GM19025 (cell line): ENCODE measurements at regions not wholly inside any gene's neighbourhood (a gene's known extent, or its start where the extent isn't known, plus 50 kb on each side); places are given as distances from the start of the nearest gene placed in this dataset.

ENCODE experiments used
- ATAC-seq: cut with Tn5 transposase; IDR thresholded peaks from one replicate; pipeline ENCODE4 v1.9.1; 2021; ENCODE audit warnings: mild to moderate bottlenecking, low read depth, moderate library complexity; ENCODE audit not compliant: unreplicated experiment

- no peak for ATAC-seq
These were observed 116.7 kb downstream of the EDEM1 start for GRCh38 chr3:5304188-5304587.

DNA sequence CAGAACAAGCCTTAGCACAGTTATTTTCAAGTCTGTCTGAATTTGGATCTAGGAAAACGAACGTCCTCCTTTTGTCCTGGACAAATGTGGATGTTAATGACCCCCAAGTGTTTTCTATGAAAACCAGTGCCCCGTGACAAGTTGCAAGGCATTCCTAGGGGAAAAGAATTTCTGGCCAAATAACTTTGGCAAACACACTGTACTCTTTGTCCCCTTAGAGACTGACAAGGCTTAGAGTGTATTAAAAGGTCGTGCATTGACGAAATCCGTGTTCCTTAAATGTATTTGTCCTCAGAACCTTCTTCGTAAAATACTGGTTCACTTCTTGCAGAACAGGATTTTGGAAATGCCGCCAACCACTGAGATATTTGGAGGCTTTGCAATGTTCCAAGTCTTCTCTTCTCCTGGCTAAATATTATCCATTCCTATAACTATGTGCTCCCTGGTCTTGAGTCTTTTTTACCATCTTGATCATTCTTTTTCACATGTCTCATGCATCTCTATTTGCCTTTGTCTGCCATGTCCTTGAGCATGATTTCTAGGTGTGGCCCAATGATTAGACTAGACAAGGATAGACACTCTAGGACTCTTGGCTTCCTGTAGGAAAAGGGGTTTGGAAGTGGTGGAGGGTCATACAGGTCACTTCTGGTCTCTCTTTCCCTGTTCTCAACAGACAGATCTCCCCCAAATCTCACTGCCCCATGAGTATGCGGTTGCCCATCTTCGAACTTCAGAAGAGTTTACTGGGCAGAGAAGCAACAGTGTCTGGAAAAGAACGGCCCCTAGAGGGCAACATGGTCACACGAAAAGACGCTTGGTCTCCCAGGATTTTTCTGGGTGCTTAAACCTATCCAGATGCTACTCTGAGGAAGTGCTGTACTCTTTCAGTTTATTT, 117.5 kb downstream of the EDEM1 start:
- no peak for ATAC-seq

DNA sequence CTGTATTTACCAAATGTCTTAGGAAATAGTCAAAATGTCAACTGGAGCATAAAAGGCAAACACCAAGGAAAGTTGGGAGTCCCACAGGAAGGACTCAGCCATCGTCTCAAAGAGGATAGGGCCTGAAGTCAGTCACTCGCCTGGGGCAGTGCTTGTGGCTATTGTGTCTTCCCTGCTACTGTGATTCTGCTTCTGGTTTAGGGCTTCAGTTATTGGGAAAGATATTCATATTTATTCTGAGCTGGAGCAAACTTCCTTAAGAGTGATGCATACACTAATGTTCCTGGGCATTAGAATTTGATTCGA, 118.1 kb downstream of the EDEM1 start:
- no peak for ATAC-seq

GRCh38 chr3:5309171-5309570, 121.7 kb downstream of the EDEM1 start:
- ATAC-seq: no peak

GRCh38 chr3:5309602-5310001, 122.1 kb downstream of the EDEM1 start:
- ATAC-seq: no peak

DNA sequence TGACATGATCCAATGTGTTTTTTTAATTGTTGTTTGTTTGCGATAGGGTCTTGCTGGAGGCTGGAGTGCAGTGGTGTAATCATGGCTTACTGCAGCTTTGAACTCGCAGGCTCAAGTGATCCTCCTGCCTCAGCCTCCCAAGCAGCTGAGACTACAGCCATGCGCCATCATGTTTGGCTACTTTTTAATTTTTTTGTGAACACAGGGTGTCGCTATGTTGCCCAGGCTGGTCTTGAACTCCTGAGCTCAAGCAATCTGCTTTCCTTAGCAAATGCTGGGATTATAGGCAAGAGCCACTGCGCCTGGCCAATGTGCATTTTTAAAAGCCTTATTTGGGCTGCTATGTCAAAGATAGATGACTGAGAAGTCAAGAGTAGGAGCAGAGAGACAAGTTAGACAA, 123.0 kb downstream of the EDEM1 start:
- no peak for ATAC-seq

- no peak for ATAC-seq
These were observed 124.8 kb downstream of the EDEM1 start for GRCh38 chr3:5312290-5312689.

- no peak for ATAC-seq
These were observed 127.4 kb downstream of the EDEM1 start for GRCh38 chr3:5314897-5315296.

GRCh38 chr3:5317557-5317956, 130.1 kb downstream of the EDEM1 start:
- no peak for ATAC-seq

GRCh38 chr3:5319454-5319853, 131.9 kb downstream of the EDEM1 start:
- no peak for ATAC-seq

DNA sequence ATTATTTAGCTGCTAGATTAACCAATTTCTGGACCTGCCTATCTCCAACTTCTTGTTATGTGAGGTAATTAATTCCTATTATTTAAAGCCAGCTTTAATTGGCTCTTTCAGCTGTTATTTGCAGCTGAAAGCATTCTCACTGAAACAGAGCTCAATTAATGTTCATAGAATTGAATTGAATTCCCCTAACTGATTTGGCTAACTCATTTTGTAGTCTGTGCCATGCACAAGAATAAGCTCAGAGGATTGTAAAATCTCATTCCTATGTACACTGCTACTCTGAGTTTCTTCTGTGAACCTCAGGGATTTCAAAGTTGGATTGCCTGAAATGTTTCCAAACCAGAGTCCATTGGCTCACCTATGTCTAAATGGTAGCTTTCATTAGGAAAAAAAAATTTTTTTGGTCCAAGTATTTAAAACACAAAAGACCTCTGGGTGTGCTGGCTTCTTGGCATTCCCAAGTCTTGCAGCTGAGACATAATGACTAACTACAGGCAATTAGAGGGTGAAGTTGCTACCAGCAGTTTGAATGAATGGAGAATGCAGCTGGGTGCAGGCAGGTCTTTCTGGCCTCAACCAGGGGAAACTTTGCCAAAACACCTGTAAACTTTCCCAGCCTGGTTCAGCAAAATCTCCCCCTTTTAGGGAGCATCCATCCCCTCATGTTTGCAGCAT, 134.3 kb downstream of the EDEM1 start:
- ATAC-seq: no peak

- no peak for ATAC-seq
These were observed 137.3 kb downstream of the EDEM1 start for GRCh38 chr3:5324780-5325179.

- ATAC-seq: no peak
These were observed 142.8 kb downstream of the EDEM1 start for GRCh38 chr3:5330152-5330810.

DNA sequence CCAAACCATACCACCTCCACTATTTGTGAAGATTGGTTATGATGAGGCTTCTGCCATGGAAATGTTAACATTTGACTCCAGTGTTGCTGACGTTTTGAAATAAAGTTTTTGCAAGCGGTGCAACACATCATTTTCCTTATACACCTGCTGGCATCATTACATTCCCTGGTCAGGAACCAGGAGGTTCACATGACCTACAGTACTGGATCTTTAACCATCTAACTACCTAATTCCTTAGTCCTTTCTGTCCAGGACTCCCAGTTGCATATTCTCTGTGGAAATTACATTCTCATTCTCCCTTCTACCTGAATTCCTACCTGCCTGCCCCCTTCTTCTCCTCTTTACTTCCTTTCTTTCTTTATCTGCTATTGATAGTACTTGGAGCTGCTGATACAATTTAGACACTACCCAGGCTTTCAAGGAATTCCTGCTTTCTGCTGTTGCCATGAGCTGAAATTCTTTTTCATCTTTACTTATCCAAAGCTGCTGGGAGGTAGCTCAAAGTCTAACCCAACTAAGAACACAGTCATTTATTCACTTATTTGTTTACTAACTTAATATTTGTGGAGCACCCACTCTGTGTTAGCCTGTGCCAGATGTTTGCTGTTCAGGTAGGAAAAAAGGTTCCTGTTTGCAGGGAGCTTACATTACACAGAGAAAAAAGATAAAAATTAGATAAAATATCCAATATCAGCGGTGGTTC, 144.2 kb downstream of the EDEM1 start:
- no peak for ATAC-seq

GRCh38 chr3:5332270-5332956, 144.9 kb downstream of the EDEM1 start:
- ATAC-seq: no peak

DNA sequence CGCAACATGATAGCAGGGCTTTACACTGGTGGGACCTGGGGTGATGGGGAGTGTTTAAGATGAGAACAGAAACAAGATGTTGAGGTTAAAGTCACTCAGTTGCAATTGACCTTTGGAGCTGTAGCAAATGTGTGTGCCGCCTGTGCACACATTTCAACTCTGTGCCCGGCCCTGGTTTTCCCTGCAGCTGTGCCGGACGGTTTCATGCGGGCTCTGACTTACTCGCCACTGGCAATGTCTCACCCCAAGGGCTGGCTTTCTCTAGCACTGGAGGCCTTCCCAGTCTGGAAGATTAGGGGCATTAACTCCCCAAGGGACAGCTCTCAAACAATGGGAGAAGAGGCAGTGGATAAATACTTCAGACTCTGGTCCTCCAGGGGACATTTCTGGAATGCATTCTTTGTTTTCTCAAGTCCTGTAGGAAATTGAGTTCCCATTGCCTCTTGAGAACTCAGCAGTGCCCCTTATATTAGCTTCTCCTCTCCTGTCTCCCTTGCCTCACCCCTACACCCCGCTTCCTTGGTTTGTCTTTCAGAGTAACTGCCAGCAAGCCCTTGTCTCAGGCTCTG, 152.5 kb downstream of the EDEM1 start:
- ATAC-seq: no peak

GRCh38 chr3:5341610-5342009, 154.1 kb downstream of the EDEM1 start:
- ATAC-seq: no peak

GRCh38 chr3:5343459-5343858, 156.0 kb downstream of the EDEM1 start:
- ATAC-seq: no peak

DNA sequence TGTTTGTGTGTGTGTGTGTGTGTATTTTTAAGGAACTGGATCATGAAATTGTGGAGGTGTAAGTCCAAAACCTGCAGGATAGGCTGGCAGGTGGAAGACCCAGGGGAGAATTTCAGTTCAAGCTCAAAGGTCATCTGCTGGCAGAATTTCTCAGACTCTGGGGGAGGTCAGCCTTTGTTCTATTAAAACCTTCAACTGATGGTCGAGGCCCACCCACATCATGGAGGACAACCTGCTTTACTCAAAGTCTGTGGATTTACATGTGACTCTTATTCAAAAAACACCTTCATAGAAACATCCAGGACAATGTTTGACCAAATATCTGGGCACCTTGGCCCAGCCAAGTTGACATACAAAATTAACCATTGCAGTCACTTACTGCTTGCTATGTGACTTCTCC, 157.2 kb downstream of the EDEM1 start:
- no peak for ATAC-seq

GRCh38 chr3:5347486-5347885, 160.0 kb downstream of the EDEM1 start:
- ATAC-seq: no peak
